ENCODE measurements at regions not wholly inside any gene's neighbourhood (a gene's known extent, or its start where the extent isn't known, plus 50 kb on each side); places are given as distances from the start of the nearest gene placed in this dataset.

DNA sequence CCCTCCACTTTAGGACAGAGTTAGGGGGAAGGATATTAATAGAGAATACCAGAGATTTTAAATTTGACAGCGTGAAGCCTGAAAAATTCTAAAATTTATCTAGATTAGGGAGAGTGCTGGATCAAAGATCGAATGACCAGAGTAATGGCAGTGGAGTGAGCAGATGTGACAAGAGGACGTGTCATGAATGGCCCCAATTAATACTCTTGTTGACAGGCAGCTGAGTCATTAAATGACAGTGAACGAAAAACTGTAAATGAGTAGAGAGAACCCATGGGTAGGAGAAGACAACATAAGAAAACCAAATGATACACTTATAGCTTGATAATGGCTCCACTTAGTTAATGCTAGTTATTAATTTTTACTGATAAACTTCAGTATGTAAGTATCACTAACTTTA is 73.9 kb upstream of the PLEKHA5 start:
- TF ChIP-seq PPARA (CRISPR knock-in tag; IDR thresholded peaks at IDR 0.05; ENCODE audit: borderline replicate concordance) (no peak), RARB (CRISPR knock-in tag; IDR thresholded peaks at IDR 0.05) (no peak), ZNF8 (CRISPR knock-in tag; IDR thresholded peaks at IDR 0.05) (no peak), OSR1 (CRISPR knock-in tag; IDR thresholded peaks at IDR 0.05) (no peak), ZNF70 (CRISPR knock-in tag; IDR thresholded peaks at IDR 0.05) (no peak), ZFP30 (CRISPR knock-in tag; IDR thresholded peaks at IDR 0.05) (no peak), ZC3H10 (CRISPR knock-in tag; IDR thresholded peaks at IDR 0.05) (no peak), BACH2 (CRISPR knock-in tag; IDR thresholded peaks at IDR 0.05; ENCODE audit: borderline replicate concordance) (no peak), ARNTL (CRISPR knock-in tag; IDR thresholded peaks at IDR 0.05; ENCODE audit: borderline replicate concordance, low read depth) (no peak), GLIS3 (CRISPR knock-in tag; IDR thresholded peaks at IDR 0.05) (no peak)
- TF ChIP-seq, protein P1, sequence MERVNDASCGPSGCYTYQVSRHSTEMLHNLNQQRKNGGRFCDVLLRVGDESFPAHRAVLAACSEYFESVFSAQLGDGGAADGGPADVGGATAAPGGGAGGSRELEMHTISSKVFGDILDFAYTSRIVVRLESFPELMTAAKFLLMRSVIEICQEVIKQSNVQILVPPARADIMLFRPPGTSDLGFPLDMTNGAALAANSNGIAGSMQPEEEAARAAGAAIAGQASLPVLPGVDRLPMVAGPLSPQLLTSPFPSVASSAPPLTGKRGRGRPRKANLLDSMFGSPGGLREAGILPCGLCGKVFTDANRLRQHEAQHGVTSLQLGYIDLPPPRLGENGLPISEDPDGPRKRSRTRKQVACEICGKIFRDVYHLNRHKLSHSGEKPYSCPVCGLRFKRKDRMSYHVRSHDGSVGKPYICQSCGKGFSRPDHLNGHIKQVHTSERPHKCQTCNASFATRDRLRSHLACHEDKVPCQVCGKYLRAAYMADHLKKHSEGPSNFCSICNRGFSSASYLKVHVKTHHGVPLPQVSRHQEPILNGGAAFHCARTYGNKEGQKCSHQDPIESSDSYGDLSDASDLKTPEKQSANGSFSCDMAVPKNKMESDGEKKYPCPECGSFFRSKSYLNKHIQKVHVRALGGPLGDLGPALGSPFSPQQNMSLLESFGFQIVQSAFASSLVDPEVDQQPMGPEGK (CRISPR knock-in tag; IDR thresholded peaks at IDR 0.05; ENCODE audit: borderline replicate concordance), result no peak
- TF ChIP-seq, protein P2, sequence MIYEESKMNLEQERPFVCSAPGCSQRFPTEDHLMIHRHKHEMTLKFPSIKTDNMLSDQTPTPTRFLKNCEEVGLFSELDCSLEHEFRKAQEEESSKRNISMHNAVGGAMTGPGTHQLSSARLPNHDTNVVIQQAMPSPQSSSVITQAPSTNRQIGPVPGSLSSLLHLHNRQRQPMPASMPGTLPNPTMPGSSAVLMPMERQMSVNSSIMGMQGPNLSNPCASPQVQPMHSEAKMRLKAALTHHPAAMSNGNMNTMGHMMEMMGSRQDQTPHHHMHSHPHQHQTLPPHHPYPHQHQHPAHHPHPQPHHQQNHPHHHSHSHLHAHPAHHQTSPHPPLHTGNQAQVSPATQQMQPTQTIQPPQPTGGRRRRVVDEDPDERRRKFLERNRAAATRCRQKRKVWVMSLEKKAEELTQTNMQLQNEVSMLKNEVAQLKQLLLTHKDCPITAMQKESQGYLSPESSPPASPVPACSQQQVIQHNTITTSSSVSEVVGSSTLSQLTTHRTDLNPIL (CRISPR knock-in tag; IDR thresholded peaks at IDR 0.05; ENCODE audit: low read depth), result no peak
- TF ChIP-seq, protein P3, sequence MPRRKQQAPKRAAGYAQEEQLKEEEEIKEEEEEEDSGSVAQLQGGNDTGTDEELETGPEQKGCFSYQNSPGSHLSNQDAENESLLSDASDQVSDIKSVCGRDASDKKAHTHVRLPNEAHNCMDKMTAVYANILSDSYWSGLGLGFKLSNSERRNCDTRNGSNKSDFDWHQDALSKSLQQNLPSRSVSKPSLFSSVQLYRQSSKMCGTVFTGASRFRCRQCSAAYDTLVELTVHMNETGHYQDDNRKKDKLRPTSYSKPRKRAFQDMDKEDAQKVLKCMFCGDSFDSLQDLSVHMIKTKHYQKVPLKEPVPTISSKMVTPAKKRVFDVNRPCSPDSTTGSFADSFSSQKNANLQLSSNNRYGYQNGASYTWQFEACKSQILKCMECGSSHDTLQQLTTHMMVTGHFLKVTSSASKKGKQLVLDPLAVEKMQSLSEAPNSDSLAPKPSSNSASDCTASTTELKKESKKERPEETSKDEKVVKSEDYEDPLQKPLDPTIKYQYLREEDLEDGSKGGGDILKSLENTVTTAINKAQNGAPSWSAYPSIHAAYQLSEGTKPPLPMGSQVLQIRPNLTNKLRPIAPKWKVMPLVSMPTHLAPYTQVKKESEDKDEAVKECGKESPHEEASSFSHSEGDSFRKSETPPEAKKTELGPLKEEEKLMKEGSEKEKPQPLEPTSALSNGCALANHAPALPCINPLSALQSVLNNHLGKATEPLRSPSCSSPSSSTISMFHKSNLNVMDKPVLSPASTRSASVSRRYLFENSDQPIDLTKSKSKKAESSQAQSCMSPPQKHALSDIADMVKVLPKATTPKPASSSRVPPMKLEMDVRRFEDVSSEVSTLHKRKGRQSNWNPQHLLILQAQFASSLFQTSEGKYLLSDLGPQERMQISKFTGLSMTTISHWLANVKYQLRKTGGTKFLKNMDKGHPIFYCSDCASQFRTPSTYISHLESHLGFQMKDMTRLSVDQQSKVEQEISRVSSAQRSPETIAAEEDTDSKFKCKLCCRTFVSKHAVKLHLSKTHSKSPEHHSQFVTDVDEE (CRISPR knock-in tag; IDR thresholded peaks at IDR 0.05), result no peak
